Endothelial cell of umbilical vein (primary cell): ENCODE measurements at regions not wholly inside any gene's neighbourhood (a gene's known extent, or its start where the extent isn't known, plus 50 kb on each side); places are given as distances from the start of the nearest gene placed in this dataset.

Experiments used
- BruUV-seq: library from RNA; stranded (reverse); fragments of 400-500 nt; replicated peaks from 2 replicates; lab custom pipeline; 2021; lab: Mats Ljungman, UMichigan
- CTCF ChIA-PET: fragments of 300-600, 350-600 bp; sonication (Branson Sonifier 250); formaldehyde crosslinking; loops from one replicate; lab custom pipeline; 2021; ENCODE audit warnings: antibody characterized with exemption, inconsistent platforms; lab: Charles Lee
- POLR2A ChIA-PET: fragments of 300-600, 350-600 bp; sonication (Branson Sonifier 250); formaldehyde crosslinking; loops from one replicate; lab custom pipeline; 2021; ENCODE audit warnings: antibody characterized with exemption, inconsistent platforms; lab: Charles Lee
- DNase-seq: peaks from one replicate; pipeline ENCODE4 v3.0.0-alpha.2; 2011; ENCODE audit warnings: low read depth, low spot score
- FAIRE-seq: peaks from 2 replicates; lab custom pipeline; 2011; peaks lifted over from hg19 to GRCh38; lab: Jason Lieb, UNC
- H2AFZ ChIP-seq: 2 replicates; pipeline ENCODE4 v1.6.0; 2012; ENCODE audit warnings: low read depth, low read length, control low read depth, inconsistent platforms
- H3K27ac ChIP-seq: 2 replicates; pipeline ENCODE4 v1.5.1; 2011; ENCODE audit warnings: low read depth, mild to moderate bottlenecking, control low read depth, low read length, moderate library complexity; ENCODE audit not compliant: insufficient read depth
- H3K27me3 ChIP-seq, 2 experiments: 2 replicates each; pipeline versions ENCODE4 v1.6.0 to v1.6.1; 2011; ENCODE audit warnings: low read length in 2 of 2, mixed read lengths in 1 of 2; ENCODE audit not compliant: control insufficient read depth in 2 of 2, insufficient read depth in 2 of 2
- H3K36me3 ChIP-seq, 2 experiments: 2 replicates in 1 of 2; 3 replicates in 1 of 2; pipeline ENCODE4 v1.5.1; 2011; ENCODE audit warnings: low read length in 2 of 2, mild to moderate bottlenecking in 1 of 2, moderate library complexity in 1 of 2; ENCODE audit not compliant: control insufficient read depth in 2 of 2, insufficient read depth in 2 of 2; ENCODE audit errors: extremely low read depth in 1 of 2
- H3K4me1 ChIP-seq: 3 replicates; pipeline ENCODE4 v1.5.1; 2011; ENCODE audit warnings: mild to moderate bottlenecking, low read length; ENCODE audit not compliant: control insufficient read depth, insufficient read depth; ENCODE audit errors: extremely low read depth
- H3K4me2 ChIP-seq: 2 replicates; pipeline ENCODE4 v1.6.1; 2011; ENCODE audit warnings: low read length, control low read depth, mixed read lengths; ENCODE audit not compliant: insufficient read depth
- H3K4me3 ChIP-seq, 3 experiments: fragments of 200-600 bp in 1 of 3; sonication (generic), shearing (Covaris generic) in 1 of 3; replicated peaks in 1 of 3; 2 replicates each; pipeline ENCODE4 v1.5.1; 2011 to 2016; ENCODE audit warnings: control low read depth in 3 of 3, low read length in 3 of 3, mild to moderate bottlenecking in 2 of 3, inconsistent platforms in 1 of 3, low read depth in 1 of 3, moderate library complexity in 1 of 3; ENCODE audit not compliant: insufficient read depth in 1 of 3
- H3K79me2 ChIP-seq: 2 replicates; pipeline ENCODE4 v1.6.0; 2012; ENCODE audit warnings: low read length, inconsistent platforms; ENCODE audit not compliant: control insufficient read depth, insufficient read depth
- H3K9ac ChIP-seq: replicated peaks from 2 replicates; pipeline ENCODE3; 2011; ENCODE audit warnings: low read length, control low read depth; ENCODE audit not compliant: insufficient read depth; ENCODE audit errors: extremely low read depth
- H3K9me1 ChIP-seq: replicated peaks from 3 replicates; pipeline ENCODE4 v1.6.0; 2011; ENCODE audit warnings: mild to moderate bottlenecking, low read length; ENCODE audit not compliant: control insufficient read depth, insufficient read depth; ENCODE audit errors: extremely low read depth
- H3K9me3 ChIP-seq: replicated peaks from 2 replicates; pipeline ENCODE4 v1.5.1; 2012; ENCODE audit warnings: low read length, inconsistent platforms; ENCODE audit not compliant: control insufficient read depth, insufficient read depth
- H4K20me1 ChIP-seq: replicated peaks from 2 replicates; pipeline ENCODE3; 2011; ENCODE audit warnings: mild to moderate bottlenecking, low read length; ENCODE audit not compliant: control insufficient read depth, insufficient read depth; ENCODE audit errors: extremely low read depth
- CTCF ChIP-seq, 2 donors: IDR thresholded peaks; 1 replicate in 1 of 2; 2 replicates in 1 of 2; pipeline ENCODE4 v1.5.1; 2011; ENCODE audit warnings: low read length in 2 of 2, mild to moderate bottlenecking in 2 of 2, moderate library complexity in 2 of 2, control low read depth in 1 of 2, inconsistent platforms in 1 of 2, low read depth in 1 of 2; ENCODE audit not compliant: insufficient read depth in 1 of 2; ENCODE audit errors: extremely low read depth in 1 of 2
- EZH2 ChIP-seq: IDR thresholded peaks from 2 replicates; pipeline ENCODE4 v1.6.1; 2012; ENCODE audit warnings: borderline replicate concordance, low read depth, mild to moderate bottlenecking, moderate library complexity, low read length, inconsistent platforms; ENCODE audit not compliant: severe bottlenecking
- FOS ChIP-seq: IDR thresholded peaks from 2 replicates; pipeline ENCODE4 v1.6.1; 2011; ENCODE audit warnings: mild to moderate bottlenecking, low read length, moderate library complexity, borderline replicate concordance; ENCODE audit not compliant: insufficient read depth
- GATA2 ChIP-seq: IDR thresholded peaks from 2 replicates; pipeline ENCODE4 v1.7.0; 2011; ENCODE audit warnings: low read depth, mild to moderate bottlenecking, moderate library complexity, mixed read lengths, low read length; ENCODE audit not compliant: insufficient read length, insufficient read depth
- JUN ChIP-seq: IDR thresholded peaks from 2 replicates; pipeline ENCODE4 v1.6.1; 2011; ENCODE audit warnings: borderline replicate concordance, low read depth; ENCODE audit not compliant: insufficient read length, insufficient read depth
- MAX ChIP-seq: IDR thresholded peaks from 2 replicates; pipeline ENCODE4 v1.6.1; 2011; ENCODE audit not compliant: insufficient read depth, insufficient read length
- MYC ChIP-seq: IDR thresholded peaks from one replicate; pipeline ENCODE4 v1.6.1; 2011; ENCODE audit warnings: mild to moderate bottlenecking, low read depth, low read length
- POLR2AphosphoS5 ChIP-seq: IDR thresholded peaks from 2 replicates; pipeline ENCODE4 v1.6.1; 2012; ENCODE audit warnings: low read depth, mild to moderate bottlenecking, control low read depth, low read length, moderate library complexity; ENCODE audit not compliant: insufficient read depth
- dilution Hi-C: fragments of 300-500 bp; cut with MboI; formaldehyde crosslinking; loops from one replicate; pipeline ENCODE4 v1.15.0; 2019; ENCODE audit warnings: low sequenced_read_pairs; ENCODE audit not compliant: extremely low pct_ligation_motif_present
- intact Hi-C: fragments of 100-400 bp; cut with micrococcal nuclease; formaldehyde crosslinking; loops from one replicate; pipeline ENCODE4 v1.10.0; 2022

- TF ChIP-seq EZH2 (no peak), MYC (no peak), POLR2AphosphoS5 (no peak), JUN (no peak), CTCF (IDR thresholded peaks at IDR 0.05; ENCODE audit: extremely low read depth in 1 of 2, insufficient read depth in 1 of 2, low read depth in 1 of 2, low read length in 2 of 2) (no peak), MAX (no peak), GATA2 (no peak), FOS (no peak)
- DNase-seq (no peak), FAIRE-seq (no peak)
- H4K20me1 ChIP-seq: no peaks in the 10 kb centered on the region
- H2AFZ ChIP-seq: no peak overlapping the region
- no peak overlapping the region for H3K4me2 ChIP-seq
- ChIA-PET POLR2A (no interaction called here), CTCF (no interaction called here)
- H3K4me1 ChIP-seq: no peaks in the 10 kb centered on the region
- no peaks in the 10 kb centered on the region for H3K79me2 ChIP-seq
- intact Hi-C loops: no loop called here
- no peaks in the 10 kb centered on the region for H3K9me1 ChIP-seq
- no peaks in the 10 kb centered on the region for H3K36me3 ChIP-seq
- H3K27ac ChIP-seq: no peak overlapping the region
- no peaks in the 10 kb centered on the region for H3K9me3 ChIP-seq
- BruUV-seq: no TSS peak
- H3K27me3 ChIP-seq: no peaks in the 10 kb centered on the region
- no peak overlapping the region for H3K9ac ChIP-seq
- dilution Hi-C loops: no loop called here
- H3K4me3 ChIP-seq: no peak overlapping the region
These were observed 289.1 kb upstream of the ITGA1 start for GRCh38 chr5:52498607-52499006.
